AG10803 (cell line): ENCODE measurements at regions not wholly inside any gene's neighbourhood (a gene's known extent, or its start where the extent isn't known, plus 50 kb on each side); places are given as distances from the start of the nearest gene placed in this dataset.
A peak's percentile ranks its signal among the peaks of the same experiment; 100 is the strongest.

Experiments used
- DNase-seq: peaks from one replicate; pipeline ENCODE4 v3.0.0; 2010; ENCODE audit warnings: low read depth
- H3K4me3 ChIP-seq: 2 replicates; pipeline ENCODE4 v1.5.1; 2011; ENCODE audit warnings: mild to moderate bottlenecking, low read length, control low read depth
- TF ChIP-seq, protein P1 (sequence below): conservative IDR thresholded peaks from 2 replicates; pipeline ENCODE4 v1.5.1; 2011; ENCODE audit warnings: mild to moderate bottlenecking, low read length, control low read depth, inconsistent platforms

DNA sequence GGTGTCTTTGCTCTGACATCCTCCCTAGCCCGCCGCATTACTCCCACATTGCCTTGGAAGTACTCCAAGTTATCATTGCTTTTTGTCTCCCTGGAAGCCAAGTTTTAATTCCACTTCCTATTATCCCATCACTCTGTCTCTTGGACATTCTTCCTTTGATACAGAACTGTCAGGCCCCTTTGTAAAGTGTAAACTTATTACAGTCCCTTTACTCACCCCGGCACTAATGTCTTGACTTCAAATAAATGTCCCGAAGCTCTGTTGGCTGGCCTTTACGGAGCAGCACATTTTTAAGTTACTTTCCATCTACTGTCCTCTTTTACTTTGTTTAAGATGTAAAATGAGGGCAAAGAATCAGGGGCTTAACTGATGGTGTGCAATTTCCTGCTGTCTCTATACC is 223.5 kb upstream of the IGFBP7 start:
- DNase-seq = no peak
- H3K4me3 ChIP-seq = no peak overlapping the region
- TF ChIP-seq, protein P1, sequence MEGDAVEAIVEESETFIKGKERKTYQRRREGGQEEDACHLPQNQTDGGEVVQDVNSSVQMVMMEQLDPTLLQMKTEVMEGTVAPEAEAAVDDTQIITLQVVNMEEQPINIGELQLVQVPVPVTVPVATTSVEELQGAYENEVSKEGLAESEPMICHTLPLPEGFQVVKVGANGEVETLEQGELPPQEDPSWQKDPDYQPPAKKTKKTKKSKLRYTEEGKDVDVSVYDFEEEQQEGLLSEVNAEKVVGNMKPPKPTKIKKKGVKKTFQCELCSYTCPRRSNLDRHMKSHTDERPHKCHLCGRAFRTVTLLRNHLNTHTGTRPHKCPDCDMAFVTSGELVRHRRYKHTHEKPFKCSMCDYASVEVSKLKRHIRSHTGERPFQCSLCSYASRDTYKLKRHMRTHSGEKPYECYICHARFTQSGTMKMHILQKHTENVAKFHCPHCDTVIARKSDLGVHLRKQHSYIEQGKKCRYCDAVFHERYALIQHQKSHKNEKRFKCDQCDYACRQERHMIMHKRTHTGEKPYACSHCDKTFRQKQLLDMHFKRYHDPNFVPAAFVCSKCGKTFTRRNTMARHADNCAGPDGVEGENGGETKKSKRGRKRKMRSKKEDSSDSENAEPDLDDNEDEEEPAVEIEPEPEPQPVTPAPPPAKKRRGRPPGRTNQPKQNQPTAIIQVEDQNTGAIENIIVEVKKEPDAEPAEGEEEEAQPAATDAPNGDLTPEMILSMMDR = no peak

GRCh38 chr4:57331959-57332358 is 221.8 kb upstream of the IGFBP7 start:
- no peak overlapping the region for H3K4me3 ChIP-seq
- TF ChIP-seq, protein P1 = no peak
- no peak for DNase-seq

- H3K4me3 ChIP-seq = no peak overlapping the region
- DNase-seq = no peak
- TF ChIP-seq, protein P1 = no peak
Observed at GRCh38 chr4:57329279-57329678, 219.1 kb upstream of the IGFBP7 start.

GRCh38 chr4:57324673-57325307 is 214.6 kb upstream of the IGFBP7 start:
- no peak overlapping the region for H3K4me3 ChIP-seq
- TF ChIP-seq, protein P1 = no peak
- DNase-seq = no peak

- H3K4me3 ChIP-seq = no peak overlapping the region
Observed at GRCh38 chr4:57320849-57321248, 210.7 kb upstream of the IGFBP7 start.

DNA sequence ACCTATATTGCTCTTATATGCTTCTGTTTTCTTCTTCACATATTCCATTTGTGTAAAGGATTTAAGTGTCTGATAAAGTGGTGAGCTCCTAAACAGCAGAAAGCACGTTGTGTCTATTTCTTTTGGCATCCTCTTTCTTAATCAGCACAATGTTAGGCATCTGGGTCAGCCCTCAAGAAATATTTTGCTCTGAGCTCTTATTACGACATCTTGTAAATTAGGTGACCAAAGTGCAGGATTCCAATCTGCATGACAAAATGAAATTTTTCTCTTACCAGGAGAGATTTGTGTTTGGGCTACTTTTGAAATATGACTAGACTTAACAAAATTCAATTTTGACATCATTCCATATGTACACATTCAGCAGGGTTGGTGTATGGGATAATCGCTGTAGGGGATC is 210.0 kb upstream of the IGFBP7 start:
- H3K4me3 ChIP-seq = no peak overlapping the region
- TF ChIP-seq, protein P1 = no peak
- DNase-seq = peak; percentile 36

More at GRCh38 chr4:57320849-57321248, 210.7 kb upstream of the IGFBP7 start:
- DNase-seq = no peak
- TF ChIP-seq, protein P1 = no peak

GRCh38 chr4:57318703-57319102 is 208.5 kb upstream of the IGFBP7 start:
- DNase-seq = no peak
- H3K4me3 ChIP-seq = no peak overlapping the region
- TF ChIP-seq, protein P1 = no peak
